ENCODE measurements at regions not wholly inside any gene's neighbourhood (a gene's known extent, or its start where the extent isn't known, plus 50 kb on each side); places are given as distances from the start of the nearest gene placed in this dataset.

- DNase-seq (ENCODE audit: low read depth, low spot score): no peak
- in situ Hi-C loops (cut with HindIII; ENCODE audit: low pct_unique_long_range_greater_than_20kb, low sequenced_read_pairs): no loop called here
These were observed 88.9 kb upstream of the ST6GAL2 start for GRCh38 chr2:106974891-106975290.

GRCh38 chr2:106975641-106976040, 89.7 kb upstream of the ST6GAL2 start:
- DNase-seq (ENCODE audit: low read depth, low spot score): no peak
- in situ Hi-C loops (cut with HindIII; ENCODE audit: low pct_unique_long_range_greater_than_20kb, low sequenced_read_pairs): no loop called here

GRCh38 chr2:106976548-106976947, 90.6 kb upstream of the ST6GAL2 start:
- no peak for DNase-seq (ENCODE audit: low read depth, low spot score)
- in situ Hi-C loops (cut with HindIII; ENCODE audit: low pct_unique_long_range_greater_than_20kb, low sequenced_read_pairs): no loop called here

GRCh38 chr2:106977717-106978116, 91.8 kb upstream of the ST6GAL2 start:
- in situ Hi-C loops (cut with HindIII; ENCODE audit: low pct_unique_long_range_greater_than_20kb, low sequenced_read_pairs): no loop called here
- no peak for DNase-seq (ENCODE audit: low read depth, low spot score)

GRCh38 chr2:106978647-106979046, 92.7 kb upstream of the ST6GAL2 start:
- DNase-seq (ENCODE audit: low read depth, low spot score): no peak
- in situ Hi-C loops (cut with HindIII; ENCODE audit: low pct_unique_long_range_greater_than_20kb, low sequenced_read_pairs): no loop called here

- DNase-seq (ENCODE audit: low read depth, low spot score): no peak
- in situ Hi-C loops (cut with HindIII; ENCODE audit: low pct_unique_long_range_greater_than_20kb, low sequenced_read_pairs): no loop called here
These were observed 95.5 kb upstream of the ST6GAL2 start for GRCh38 chr2:106981491-106981890.

- in situ Hi-C loops (cut with HindIII; ENCODE audit: low pct_unique_long_range_greater_than_20kb, low sequenced_read_pairs): no loop called here
- no peak for DNase-seq (ENCODE audit: low read depth, low spot score)
These were observed 96.4 kb upstream of the ST6GAL2 start for GRCh38 chr2:106982350-106982749.

GRCh38 chr2:106983305-106983704, 97.3 kb upstream of the ST6GAL2 start:
- DNase-seq (ENCODE audit: low read depth, low spot score): no peak
- in situ Hi-C loops (cut with HindIII; ENCODE audit: low pct_unique_long_range_greater_than_20kb, low sequenced_read_pairs): no loop called here

- in situ Hi-C loops (cut with HindIII; ENCODE audit: low pct_unique_long_range_greater_than_20kb, low sequenced_read_pairs): no loop called here
- DNase-seq (ENCODE audit: low read depth, low spot score): no peak
These were observed 102.4 kb upstream of the ST6GAL2 start for GRCh38 chr2:106988361-106988760.

- in situ Hi-C loops (cut with HindIII; ENCODE audit: low pct_unique_long_range_greater_than_20kb, low sequenced_read_pairs): no loop called here
These were observed 104.3 kb upstream of the ST6GAL2 start for GRCh38 chr2:106990297-106990696.

GRCh38 chr2:106991866-106992265, 105.9 kb upstream of the ST6GAL2 start:
- in situ Hi-C loops (cut with HindIII; ENCODE audit: low pct_unique_long_range_greater_than_20kb, low sequenced_read_pairs): no loop called here
- DNase-seq (ENCODE audit: low read depth, low spot score): no peak

More at GRCh38 chr2:106990297-106990696, 104.3 kb upstream of the ST6GAL2 start:
- no peak for DNase-seq (ENCODE audit: low read depth, low spot score)

GRCh38 chr2:106995556-106995955, 109.6 kb upstream of the ST6GAL2 start:
- no peak for DNase-seq (ENCODE audit: low read depth, low spot score)
- in situ Hi-C loops (cut with HindIII; ENCODE audit: low pct_unique_long_range_greater_than_20kb, low sequenced_read_pairs): no loop called here

GRCh38 chr2:106996171-106996769, 110.3 kb upstream of the ST6GAL2 start:
- no peak for DNase-seq (ENCODE audit: low read depth, low spot score)
- in situ Hi-C loops (cut with HindIII; ENCODE audit: low pct_unique_long_range_greater_than_20kb, low sequenced_read_pairs): no loop called here

- no peak for DNase-seq (ENCODE audit: low read depth, low spot score)
- in situ Hi-C loops (cut with HindIII; ENCODE audit: low pct_unique_long_range_greater_than_20kb, low sequenced_read_pairs): no loop called here
These were observed 111.2 kb upstream of the ST6GAL2 start for GRCh38 chr2:106997204-106997603.

GRCh38 chr2:107001062-107001461, 115.1 kb upstream of the ST6GAL2 start:
- no peak for DNase-seq (ENCODE audit: low read depth, low spot score)
- in situ Hi-C loops (cut with HindIII; ENCODE audit: low pct_unique_long_range_greater_than_20kb, low sequenced_read_pairs): no loop called here

- in situ Hi-C loops (cut with HindIII; ENCODE audit: low pct_unique_long_range_greater_than_20kb, low sequenced_read_pairs): no loop called here
- DNase-seq (ENCODE audit: low read depth, low spot score): no peak
These were observed 115.6 kb upstream of the ST6GAL2 start for GRCh38 chr2:107001551-107001950.

GRCh38 chr2:107001964-107002696, 116.2 kb upstream of the ST6GAL2 start:
- in situ Hi-C loops (cut with HindIII; ENCODE audit: low pct_unique_long_range_greater_than_20kb, low sequenced_read_pairs): no loop called here
- DNase-seq (ENCODE audit: low read depth, low spot score): no peak

- in situ Hi-C loops (cut with HindIII; ENCODE audit: low pct_unique_long_range_greater_than_20kb, low sequenced_read_pairs): no loop called here
- no peak for DNase-seq (ENCODE audit: low read depth, low spot score)
These were observed 116.8 kb upstream of the ST6GAL2 start for GRCh38 chr2:107002735-107003134.

GRCh38 chr2:107005853-107006252, 119.9 kb upstream of the ST6GAL2 start:
- in situ Hi-C loops (cut with HindIII; ENCODE audit: low pct_unique_long_range_greater_than_20kb, low sequenced_read_pairs): no loop called here
- DNase-seq (ENCODE audit: low read depth, low spot score): no peak
